Middle frontal gyrus (tissue), 1 donor: ENCODE measurements at regions not wholly inside any gene's neighbourhood (a gene's known extent, or its start where the extent isn't known, plus 50 kb on each side); places are given as distances from the start of the nearest gene placed in this dataset.

Experiments
- DNase-seq: peaks from one replicate; pipeline ENCODE4 v3.0.0-alpha.2; 2015; ENCODE audit warnings: low spot score; ENCODE audit errors: extremely low spot score

DNA sequence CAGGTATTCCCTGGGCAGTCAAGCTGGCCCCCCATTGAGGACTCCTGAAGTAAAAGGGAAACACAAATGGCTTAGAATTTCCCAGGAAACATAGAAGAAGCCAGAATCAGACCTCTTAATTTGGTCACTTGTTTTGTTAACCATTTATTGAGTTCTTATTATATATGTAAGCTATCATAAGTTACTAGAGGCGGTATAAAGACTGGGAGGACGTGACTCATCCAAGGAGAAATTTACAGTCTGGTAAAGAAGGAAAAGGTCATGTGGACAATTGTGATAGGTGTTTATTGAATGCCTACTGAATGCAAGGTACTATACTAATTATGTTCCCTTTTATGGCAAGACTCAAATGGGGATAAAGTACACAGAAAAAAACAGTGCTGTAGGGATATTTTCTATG is 146.7 kb downstream of the DYRK2 start:
- DNase-seq = no peak

DNA sequence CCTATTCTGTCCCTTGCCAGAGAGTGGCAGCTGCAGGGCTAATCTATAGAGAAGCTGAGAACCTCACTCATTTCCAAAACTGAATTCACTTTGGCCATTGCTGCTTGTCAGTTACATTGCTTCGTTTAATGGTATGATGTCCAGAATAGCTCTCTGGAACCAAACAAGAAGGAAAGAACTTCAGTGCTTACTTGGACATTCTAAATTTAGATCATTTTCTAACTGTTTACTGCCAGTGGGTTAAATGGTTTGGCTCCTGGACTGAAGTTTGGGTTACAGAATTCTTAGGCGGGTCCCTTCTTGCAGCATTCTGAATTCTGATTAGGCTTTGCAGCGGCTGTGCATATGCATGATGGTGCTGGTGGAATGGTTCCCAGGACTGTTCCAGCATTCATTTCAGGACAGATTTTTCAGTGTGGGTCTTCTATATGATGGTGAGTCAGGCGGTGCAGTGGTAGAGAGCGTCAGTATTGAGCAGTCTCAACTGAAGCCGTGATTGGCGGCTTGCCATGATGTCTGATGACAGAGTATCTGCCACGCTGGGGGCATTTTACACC is 148.7 kb downstream of the DYRK2 start:
- no peak for DNase-seq

GRCh38 chr12:67797753-67798152 is 149.2 kb downstream of the DYRK2 start:
- no peak for DNase-seq

DNA sequence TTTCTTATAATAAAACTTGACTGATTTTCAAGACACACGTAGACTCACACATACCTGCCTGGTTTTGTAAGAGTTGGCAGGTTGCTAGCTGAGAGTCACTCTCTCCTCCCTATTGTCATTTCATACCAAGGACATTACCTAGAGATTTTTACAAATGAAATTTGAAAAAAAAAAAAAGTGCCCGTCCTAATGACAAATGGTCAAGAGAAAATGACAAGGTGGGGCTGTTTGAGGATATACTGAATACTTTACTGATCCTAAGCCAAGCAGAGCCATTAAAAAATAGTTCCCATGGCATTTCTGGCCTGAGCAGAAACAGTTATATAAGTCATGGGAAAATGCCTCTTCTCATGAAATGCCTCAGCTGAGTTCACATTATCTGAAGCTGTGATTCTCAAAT is 150.2 kb downstream of the DYRK2 start:
- no peak for DNase-seq

DNA sequence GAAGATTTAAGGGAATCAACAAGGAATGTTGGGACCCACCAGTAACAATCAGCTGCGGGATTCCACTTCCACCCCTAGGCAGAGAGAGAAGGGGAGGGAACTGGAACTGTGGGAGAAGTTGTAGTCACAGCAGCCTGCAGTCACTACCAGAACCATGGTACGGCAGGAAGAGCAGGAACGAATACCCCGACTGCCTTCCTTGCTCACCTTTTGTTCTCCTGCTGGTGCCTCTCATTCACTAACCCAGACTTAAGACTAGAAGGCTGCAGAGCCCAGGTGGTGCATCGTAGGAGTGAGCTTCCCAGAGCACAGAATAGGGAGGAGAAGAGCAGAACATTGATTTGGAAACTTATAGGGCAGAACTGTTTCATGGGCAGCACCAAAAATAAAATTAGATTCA is 154.2 kb downstream of the DYRK2 start:
- DNase-seq = no peak

- DNase-seq = no peak
These were observed 154.9 kb downstream of the DYRK2 start for GRCh38 chr12:67803278-67803993.

DNA sequence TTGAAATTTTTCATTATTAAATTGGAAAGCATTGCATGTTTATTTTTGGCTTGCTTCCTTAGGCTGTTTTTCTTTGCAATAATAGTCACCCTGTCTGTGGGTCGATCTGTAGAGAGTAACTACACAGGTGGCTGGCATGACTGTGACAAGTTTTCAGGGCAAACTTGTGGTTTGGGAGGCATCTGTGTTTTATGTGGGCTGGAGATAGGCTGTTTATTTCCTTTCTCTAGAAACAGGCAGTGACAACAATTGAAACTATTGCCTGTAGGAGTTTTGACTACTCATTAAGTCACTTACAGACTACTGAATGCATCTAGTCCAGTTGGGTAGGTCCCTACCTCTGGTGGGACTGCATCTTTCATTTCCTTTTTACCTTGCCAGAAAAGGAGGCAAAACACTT is 155.6 kb downstream of the DYRK2 start:
- no peak for DNase-seq

GRCh38 chr12:67807814-67808213 is 159.3 kb downstream of the DYRK2 start:
- no peak for DNase-seq

GRCh38 chr12:67810166-67810565 is 161.6 kb downstream of the DYRK2 start:
- DNase-seq = no peak

- no peak for DNase-seq
These were observed 163.2 kb downstream of the DYRK2 start for GRCh38 chr12:67811437-67812361.

DNA sequence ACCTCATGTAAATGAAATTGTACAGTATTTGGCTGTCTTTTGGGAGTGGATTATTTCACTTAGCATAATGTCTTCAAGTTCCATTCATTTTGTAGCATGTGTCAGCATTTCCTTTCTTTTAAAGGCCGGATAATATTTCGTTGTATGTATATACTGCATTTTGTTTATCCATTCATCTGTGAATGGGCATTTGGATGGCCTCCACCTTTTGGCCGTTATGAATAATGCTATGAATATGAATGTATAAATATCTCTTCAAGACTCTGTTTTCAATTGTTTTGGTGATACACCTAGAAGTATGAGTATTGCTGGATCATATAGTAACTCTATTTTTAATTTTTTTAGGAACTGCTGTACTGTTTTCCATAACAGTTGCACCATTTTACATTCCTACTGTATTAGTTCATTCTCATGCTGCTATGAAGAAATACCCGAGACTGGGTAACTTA is 164.9 kb downstream of the DYRK2 start:
- DNase-seq = no peak

GRCh38 chr12:67816269-67816668 is 167.7 kb downstream of the DYRK2 start:
- DNase-seq = no peak

DNA sequence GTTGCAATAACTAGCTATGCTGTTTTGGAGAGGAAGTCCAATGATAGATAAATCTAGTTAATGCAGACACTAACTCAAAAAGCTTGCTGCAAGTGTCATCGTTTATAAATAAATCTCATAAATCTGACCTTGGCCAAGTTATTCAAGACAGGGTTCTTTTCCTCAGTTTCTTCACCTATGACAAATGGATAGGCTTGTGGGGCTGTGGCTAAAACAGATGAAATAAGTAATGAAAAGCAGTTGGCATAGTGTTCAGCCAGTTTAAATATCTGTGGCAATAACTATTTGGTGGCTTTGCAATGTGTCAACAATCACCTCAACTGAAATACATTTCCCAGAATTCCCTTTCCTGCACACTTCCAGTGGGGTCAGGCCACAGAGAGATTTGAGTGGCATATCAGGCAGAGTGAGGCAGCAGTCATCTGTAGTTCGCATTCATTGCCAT is 169.9 kb downstream of the DYRK2 start:
- DNase-seq = no peak

GRCh38 chr12:67819902-67820301 is 169.3 kb upstream of the IFNG-AS1 start:
- DNase-seq = no peak

DNA sequence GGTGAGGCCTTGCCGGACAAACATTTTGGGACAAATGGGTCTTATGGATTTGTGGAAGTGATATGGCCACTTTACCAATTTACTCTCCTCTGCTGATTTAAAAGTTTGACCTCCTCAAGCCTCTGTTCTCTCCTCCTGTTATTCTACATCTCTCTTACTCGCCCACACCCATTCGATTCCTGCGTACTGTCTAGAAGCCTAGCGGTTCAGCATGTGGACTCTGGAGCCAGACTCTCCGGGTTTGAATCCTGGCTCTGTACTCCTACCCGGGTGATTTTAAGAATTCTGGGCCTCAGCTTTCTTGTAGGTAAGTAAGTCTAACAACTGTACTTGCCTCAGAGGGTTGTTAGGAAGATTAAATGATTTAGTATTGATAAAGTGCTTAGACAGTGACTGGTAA is 168.6 kb upstream of the IFNG-AS1 start:
- DNase-seq = no peak

DNA sequence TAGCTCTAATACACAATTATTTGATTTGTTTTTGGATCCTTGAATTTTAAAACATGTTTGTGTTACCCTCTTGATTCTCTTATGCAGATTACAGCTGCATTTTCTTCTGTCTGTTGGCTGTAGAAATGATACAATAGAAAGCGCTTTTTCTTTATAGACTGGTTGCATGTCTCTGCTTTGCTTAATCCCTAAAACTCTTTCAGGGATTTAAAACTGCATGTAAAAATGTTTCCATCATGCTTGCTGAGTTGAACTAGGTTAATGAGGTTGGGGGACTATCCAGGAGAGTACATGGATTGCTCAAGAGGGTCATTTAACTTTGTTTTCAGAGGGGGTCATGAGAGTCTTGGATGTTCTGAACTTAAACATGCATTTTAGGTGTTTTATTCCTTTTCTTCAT is 166.4 kb upstream of the IFNG-AS1 start:
- DNase-seq = no peak

DNA sequence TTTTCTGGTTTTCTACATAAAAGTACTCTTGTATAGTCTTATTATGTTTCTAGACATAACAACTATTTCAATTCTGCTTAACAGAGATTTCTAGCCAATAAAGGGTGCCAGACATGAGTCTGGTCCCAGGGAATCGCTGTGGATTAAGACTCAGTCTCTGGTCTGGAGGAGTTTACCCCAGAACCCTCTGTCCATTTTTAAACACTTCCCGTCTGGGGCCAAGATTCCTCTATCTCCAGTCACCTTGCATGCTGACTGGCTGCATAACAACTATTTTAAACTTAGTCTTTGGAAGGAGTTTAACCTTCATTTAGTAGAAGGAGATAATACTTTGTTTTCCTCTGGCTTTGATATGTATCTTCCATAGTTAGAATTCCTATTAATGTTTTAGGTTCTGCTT is 163.1 kb upstream of the IFNG-AS1 start:
- no peak for DNase-seq

DNA sequence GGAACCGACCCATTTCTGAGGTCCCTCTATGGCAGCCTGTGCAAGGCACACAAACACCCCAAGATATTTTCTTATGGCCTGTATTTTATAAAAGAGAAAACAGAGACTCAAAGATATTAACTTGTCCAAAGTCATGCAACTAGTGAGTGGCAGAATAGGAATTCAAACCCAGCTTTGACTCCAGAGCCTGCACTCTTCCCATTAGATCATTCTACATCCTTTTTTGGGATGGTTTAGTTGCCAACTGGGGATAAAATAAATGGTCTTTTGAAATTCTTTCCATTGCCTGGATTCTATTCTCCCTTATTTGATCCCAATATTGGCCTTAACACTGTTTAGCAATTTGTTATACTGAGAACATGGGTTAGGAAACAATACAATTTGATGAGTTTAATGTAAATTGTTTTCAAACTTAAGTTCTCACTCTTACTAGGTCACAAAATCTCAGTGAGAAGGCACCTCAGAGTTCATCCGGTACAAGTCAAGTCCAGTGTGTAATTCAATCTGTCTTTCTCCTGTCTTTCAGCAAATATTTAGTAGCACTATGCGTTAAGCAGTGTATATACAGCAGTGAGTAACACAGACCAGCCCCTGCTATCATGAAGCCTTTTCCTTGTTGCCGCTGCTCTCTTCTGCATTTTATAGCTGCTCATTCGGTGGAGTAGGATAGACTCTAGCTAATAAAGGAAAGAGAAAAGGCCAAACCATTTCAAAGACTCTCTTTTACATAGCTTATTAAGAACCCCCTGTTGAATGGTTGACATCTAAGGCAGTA is 162.1 kb upstream of the IFNG-AS1 start:
- no peak for DNase-seq

DNA sequence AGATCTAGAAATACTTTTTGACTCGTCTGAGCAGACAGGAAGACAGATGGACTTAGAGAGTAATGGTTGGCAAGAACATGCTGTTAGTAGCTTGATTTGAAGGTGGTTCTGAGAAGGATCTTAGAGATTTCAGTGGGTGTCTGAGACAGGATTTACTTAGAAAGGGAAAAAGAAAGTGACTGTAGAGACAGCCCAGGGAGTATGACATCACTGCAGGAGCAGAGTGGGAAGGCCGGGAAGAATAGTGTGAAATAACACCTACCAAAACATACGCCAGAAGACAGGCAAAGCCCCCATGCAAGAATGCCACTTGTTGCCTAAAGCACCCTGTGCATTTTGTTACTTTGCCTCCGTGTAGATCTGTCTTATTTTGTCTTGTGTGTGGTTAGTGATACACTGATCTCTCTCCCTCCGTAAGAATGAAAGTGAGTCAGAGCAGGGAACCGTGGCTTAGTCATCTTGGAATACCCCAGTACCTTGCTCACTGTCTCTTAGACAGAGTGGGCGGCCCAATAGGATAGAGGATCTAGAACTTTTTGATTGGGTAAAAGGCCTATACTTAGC is 161.3 kb upstream of the IFNG-AS1 start:
- peak; percentile 56 for DNase-seq

DNA sequence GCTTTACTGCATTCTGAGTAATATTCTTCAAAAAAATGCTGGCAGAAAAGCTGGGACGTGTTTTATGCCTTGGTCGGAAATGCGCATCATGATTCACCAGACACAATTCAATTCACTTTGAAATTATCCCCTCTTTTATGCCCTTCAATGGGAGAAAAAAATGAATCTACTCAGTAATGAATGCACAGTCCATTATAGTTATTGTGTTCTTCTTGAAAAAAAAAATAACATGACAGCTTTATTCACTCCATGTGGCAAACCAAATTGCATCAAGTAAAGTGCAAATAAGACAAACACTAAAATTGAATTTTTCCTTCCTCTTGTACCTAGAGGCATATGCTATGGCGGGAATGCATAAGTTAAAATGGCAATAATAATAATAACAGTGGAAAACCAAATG is 159.4 kb upstream of the IFNG-AS1 start:
- DNase-seq = no peak

GRCh38 chr12:67832155-67832554 is 157.1 kb upstream of the IFNG-AS1 start:
- no peak for DNase-seq
